ENCODE measurements at regions not wholly inside any gene's neighbourhood (a gene's known extent, or its start where the extent isn't known, plus 50 kb on each side); places are given as distances from the start of the nearest gene placed in this dataset.

DNA sequence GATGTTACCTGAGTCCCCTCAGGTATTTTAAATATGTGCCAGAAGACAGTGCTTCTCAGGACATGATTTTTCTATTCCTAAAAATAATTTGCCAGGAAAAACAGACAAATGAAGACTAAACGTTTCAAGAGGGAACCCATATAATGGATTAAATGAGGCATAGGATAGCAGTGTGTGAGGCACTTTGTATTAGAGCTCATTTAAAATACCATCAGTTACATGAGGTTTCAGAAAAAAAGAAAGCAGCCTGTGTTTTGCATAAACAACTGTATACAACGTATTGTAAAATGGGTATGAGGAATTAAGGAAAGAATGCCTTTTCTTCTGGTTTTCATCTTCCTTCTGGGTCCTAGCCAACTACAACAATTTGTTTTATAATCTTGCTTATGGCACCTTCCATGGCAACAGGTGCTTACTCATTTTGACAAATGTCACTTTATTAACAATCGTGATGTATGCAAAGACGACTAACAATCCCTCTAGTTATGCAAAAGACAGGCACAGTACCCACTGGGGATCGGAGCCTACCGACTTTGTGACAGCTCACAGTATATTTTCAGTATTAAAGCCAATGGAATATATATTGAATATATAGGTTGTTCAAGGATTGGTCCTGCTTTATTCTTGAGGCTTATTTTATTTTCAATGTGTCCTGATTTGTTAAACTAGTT is 231.6 kb upstream of the ZNF717 start:
- TF ChIP-seq, protein P1, sequence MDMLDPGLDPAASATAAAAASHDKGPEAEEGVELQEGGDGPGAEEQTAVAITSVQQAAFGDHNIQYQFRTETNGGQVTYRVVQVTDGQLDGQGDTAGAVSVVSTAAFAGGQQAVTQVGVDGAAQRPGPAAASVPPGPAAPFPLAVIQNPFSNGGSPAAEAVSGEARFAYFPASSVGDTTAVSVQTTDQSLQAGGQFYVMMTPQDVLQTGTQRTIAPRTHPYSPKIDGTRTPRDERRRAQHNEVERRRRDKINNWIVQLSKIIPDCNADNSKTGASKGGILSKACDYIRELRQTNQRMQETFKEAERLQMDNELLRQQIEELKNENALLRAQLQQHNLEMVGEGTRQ (IDR thresholded peaks at IDR 0.05; ENCODE audit: borderline replicate concordance, low read depth, low read length): no peak
- TF ChIP-seq, protein P2, sequence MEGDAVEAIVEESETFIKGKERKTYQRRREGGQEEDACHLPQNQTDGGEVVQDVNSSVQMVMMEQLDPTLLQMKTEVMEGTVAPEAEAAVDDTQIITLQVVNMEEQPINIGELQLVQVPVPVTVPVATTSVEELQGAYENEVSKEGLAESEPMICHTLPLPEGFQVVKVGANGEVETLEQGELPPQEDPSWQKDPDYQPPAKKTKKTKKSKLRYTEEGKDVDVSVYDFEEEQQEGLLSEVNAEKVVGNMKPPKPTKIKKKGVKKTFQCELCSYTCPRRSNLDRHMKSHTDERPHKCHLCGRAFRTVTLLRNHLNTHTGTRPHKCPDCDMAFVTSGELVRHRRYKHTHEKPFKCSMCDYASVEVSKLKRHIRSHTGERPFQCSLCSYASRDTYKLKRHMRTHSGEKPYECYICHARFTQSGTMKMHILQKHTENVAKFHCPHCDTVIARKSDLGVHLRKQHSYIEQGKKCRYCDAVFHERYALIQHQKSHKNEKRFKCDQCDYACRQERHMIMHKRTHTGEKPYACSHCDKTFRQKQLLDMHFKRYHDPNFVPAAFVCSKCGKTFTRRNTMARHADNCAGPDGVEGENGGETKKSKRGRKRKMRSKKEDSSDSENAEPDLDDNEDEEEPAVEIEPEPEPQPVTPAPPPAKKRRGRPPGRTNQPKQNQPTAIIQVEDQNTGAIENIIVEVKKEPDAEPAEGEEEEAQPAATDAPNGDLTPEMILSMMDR (IDR thresholded peaks at IDR 0.05): no peak
- TF ChIP-seq POLR2AphosphoS5 (IDR thresholded peaks at IDR 0.05; ENCODE audit: low read depth, low read length) (no peak), CHD2 (IDR thresholded peaks at IDR 0.05; ENCODE audit: low read length, partially characterized antibody) (no peak), YY1 (IDR thresholded peaks at IDR 0.05; ENCODE audit: low read depth) (no peak), REST (IDR thresholded peaks at IDR 0.05; ENCODE audit: low read depth, low read length) (no peak), ZBTB33 (IDR thresholded peaks at IDR 0.05; ENCODE audit: borderline replicate concordance, low read depth) (no peak), RAD21 (IDR thresholded peaks at IDR 0.05; ENCODE audit: low read length) (no peak), JUND (IDR thresholded peaks at IDR 0.05) (no peak), NFIC (IDR thresholded peaks at IDR 0.05; ENCODE audit: borderline replicate concordance) (no peak), SIN3A (IDR thresholded peaks at IDR 0.05; ENCODE audit: borderline replicate concordance, low read depth, low read length) (no peak), SMC3 (IDR thresholded peaks at IDR 0.05; ENCODE audit: low read depth, low read length) (no peak)
